NCI-H1105 (cell line): ENCODE measurements at regions not wholly inside any gene's neighbourhood (a gene's known extent, or its start where the extent isn't known, plus 50 kb on each side); places are given as distances from the start of the nearest gene placed in this dataset.
A peak's percentile ranks its signal among the peaks of the same experiment; 100 is the strongest.

Source experiments
- DNase-seq: peaks from one replicate; lab custom pipeline; 2025; lab: John Stamatoyannopoulos, UW

DNA sequence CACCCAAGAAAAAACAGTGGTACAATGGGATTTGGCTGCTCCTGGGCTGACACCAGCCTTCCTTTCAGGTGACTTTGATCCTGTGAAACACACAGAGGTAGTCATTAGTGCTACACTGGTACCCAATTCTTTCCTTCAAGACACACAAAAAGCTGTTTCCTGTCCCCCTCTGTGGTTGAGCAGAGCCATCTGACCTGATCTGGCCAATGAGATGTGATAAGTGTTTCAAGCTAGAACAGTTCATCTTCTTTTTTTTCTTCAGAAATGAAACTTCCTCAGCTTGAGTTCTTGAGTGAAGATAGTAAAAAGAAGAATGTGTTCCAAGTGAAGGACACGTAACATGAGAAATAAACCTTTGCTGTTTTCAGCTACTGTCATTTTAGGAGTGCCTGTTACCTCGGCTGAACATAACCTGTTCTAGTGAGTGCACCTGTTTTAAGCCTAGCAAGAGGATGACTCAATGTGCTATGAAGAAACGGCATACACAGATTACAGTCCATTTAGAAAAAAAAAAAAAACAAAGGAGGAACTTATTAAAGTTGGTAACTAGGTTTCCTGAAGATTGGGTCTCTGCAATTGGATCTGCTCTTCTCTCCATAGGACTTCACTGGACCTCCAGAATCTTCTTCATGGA lies 287.8 kb downstream of the GAS1 start:
- no peak for DNase-seq

DNA sequence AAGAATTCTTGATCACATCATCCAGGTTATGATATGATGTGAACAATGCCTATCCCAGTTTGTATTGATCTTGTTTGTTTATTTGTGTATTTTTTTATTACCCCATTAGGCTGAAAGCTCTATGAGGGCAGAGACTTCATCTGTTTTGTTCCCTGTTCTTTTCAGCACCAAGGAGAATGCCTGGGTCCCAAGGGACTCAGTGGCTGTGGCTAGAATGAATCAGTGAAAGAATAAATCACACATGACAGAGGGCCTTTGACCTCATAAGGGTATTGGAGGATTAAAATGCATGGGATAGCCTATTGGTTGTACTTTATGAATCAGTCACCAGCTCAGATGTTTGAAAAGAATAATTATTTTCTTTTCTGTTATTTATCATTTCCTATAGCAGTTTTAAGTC lies 292.2 kb downstream of the GAS1 start:
- DNase-seq: no peak

DNA sequence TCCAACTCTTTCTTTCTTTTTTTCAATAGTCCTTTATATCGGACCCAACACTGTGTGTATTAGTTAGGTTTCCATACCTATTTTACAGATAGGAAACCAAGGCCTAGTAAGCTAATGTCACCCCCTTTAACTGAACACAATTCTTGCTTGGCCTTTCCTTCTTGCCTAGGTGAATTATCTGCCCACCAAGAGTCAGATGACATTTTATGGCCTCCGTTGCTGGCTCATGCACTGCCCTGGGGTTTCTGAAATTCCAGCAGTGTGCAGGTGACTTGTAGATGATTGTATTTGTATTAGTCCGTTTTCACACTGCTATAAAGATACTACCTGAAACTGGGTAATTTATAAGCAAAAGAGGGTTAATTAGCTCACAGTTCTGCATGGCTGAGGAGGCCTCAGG lies 293.8 kb downstream of the GAS1 start:
- DNase-seq: no peak

DNA sequence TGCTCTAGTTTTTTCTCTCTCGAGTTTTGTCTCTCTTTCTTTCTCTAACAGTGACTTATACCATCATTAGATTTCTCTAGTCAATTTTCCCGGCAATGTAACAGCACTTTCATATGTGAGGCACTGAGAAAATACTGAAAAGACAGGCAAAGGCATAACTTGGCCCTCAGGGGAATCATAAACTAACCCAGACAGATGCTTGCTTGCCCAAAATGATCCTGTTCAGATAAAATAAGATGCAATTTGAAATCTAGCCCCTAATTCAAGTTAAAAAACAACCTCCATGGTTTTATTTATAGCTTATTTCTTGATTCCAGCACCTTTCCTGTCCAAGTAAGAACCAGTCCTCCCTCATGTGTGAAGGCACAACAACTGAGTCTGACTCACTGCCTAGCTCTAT lies 294.6 kb downstream of the GAS1 start:
- DNase-seq: no peak

DNA sequence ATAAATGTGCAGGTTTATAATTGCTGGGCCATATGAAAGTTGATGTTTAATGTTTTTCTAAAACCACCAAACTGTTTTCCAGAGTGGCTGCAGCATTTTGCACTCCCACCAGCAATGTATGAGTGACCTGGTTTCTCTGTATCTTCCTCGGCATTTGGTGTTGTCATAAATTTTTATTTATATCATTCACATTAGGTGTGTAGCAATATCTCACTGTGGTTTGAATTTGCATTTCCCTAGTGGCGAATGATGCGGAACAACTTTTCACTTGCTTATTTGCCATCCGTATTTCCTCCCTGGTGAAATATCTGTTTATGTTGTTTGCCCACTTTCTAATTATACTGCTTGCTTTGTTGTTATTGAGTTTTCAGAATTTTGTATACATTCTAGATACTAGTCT lies 295.7 kb upstream of the TUT7 start:
- no peak for DNase-seq

DNA sequence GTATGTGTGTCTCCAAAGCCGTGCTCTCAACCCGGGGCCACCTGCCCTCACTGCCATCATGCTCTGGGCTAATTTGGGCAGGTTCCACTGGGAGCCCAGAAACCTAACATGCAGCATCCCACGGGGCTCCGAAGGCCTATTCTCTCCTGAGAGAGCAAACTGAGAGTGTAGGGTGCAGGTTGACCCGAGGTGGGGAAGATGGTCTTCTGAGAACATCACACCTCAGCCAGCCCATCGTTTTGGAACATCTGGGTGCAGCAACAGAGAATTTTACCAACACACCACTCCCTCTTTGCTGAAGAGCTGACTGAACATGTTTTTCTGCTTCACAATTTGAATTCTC lies 294.6 kb upstream of the TUT7 start:
- no peak for DNase-seq

DNA sequence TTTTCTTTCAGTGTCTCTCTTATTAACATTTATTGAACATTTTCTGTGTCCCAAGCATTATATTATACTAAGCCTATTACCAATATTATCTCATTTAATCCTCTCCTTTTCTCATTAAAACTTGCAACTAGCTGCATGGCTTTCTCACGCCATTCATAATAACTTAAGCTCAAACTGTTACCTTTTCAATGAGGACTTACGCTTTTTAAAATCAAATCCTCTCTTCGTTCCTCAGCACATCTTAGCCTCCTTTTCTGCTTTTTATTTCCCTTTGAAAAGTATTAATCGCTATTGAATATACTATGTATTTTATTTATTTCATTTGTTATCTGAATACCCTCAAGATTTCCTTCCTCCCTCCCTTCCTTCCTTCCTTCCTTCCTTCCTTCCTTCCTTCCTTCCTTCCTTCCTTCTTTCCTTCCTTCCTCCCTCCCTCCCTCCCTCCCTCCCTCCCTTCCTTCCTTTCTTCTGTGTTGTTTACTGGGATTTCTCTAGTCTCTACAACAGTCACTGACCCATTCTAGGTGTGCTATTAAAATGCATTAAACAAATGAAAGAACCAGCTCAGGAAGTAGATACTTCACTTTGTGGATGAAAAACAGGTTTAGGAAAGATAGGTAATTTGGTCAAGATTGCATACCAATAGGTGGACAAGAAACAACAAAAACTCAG lies 294.1 kb upstream of the TUT7 start:
- no peak for DNase-seq

DNA sequence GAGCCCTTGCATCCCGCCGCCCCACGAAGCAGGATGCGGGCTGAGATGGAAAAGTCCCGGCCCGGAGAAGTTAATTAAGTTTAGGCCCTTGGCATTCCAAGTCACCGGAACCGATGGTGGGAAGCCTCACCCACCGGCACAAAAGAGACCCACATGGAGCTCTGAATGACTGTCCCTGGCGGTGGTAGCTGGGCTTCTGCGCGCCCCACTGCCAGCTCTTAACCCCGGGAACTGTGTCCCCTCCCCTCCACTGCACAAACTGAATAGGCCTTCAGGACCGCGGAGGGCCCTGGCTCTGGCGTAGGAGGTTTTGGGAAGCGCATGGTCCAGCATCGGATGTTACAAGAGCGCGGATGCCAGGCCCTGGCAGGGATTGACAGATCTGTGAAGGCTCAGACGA lies 291.1 kb upstream of the TUT7 start:
- no peak for DNase-seq

DNA sequence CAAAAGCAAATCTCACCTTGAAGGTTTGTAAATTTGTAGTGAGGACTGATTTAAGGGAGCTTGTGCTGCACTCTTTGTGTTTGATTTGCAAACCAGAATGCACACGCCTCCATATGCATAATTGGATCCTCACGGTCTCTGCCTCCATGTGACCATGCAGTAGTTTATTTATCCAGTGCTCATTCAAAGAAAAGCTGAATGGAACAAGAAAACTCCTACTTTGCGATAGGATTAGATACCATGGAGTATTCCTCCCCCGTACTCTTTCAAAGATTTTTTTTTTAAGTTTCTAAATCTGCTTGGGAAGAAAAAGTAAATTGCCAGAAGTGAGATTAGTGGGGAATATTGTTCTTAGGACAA lies 290.4 kb upstream of the TUT7 start:
- DNase-seq: no peak

DNA sequence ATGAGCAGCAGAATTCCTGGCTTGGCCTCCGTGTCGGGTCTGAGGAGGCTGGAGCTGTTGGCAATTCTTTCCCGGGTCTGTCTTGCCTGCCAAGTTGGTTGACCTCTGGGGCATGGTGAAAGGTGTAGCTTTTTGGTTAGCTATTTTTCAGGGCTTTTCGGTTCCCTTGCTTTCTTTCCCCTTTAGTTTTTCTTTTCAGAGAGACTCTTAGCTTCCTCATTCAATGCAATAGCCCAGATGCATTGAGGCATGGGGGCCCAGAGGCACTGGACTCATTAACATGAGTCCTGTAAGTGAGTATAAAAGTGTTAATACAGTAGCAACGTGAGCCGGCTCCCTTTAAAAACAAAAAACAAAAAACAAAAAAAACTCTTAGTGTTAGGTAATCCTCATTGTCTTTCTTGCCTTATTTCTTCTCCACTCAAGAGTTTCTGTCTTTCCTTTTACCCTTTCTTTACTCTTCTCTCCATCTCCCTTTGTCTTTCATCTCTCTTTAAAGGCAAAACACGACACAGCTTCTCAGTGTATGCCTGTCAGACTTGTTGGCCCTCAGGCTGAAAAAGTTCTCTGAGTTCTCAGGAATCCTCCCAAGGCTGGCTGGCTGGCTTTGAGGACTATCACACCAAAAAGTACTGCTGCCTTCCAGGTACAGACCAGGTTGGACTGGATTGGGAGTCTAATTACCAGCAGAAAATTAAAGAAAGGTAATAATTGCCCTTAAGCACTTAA lies 289.9 kb upstream of the TUT7 start:
- DNase-seq: no peak

DNA sequence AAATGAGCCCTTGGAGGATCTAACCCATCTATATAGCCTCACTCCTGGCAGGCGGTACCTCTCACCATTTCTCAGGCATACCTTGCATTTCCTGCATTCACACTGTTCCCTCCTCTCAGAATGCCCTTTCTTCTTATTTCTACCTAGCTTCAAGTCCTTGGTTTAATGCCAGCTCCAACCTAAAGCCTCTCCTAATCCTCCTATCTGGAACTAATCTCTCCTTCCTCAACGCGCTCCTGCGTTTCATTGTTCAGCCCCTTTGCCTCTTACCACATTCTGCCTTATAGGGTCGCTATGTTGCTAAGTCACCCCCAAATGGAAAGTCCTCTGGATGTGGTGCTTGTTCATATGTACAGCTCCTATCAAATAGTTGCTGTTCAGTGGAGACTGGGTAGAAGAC lies 288.5 kb upstream of the TUT7 start:
- no peak for DNase-seq

DNA sequence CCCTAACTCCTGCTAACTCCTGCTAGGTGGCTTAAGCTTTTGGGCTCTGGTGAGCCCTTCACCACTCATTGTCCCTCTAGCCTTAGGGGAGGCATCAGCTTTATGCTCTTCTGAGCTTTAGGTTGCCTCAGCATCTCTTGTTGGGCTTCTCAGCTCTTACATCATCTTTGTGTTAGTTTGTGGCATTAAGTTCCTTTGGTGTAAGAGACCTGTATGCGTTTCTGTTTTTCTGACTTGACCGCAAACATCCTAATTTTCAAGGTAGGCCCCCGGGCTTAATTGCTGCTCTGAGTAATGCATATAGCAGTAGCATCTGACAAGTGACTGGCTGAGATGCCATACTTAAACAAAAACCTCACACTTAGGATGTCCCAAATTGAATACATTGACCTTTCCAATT lies 287.8 kb upstream of the TUT7 start:
- no peak for DNase-seq

DNA sequence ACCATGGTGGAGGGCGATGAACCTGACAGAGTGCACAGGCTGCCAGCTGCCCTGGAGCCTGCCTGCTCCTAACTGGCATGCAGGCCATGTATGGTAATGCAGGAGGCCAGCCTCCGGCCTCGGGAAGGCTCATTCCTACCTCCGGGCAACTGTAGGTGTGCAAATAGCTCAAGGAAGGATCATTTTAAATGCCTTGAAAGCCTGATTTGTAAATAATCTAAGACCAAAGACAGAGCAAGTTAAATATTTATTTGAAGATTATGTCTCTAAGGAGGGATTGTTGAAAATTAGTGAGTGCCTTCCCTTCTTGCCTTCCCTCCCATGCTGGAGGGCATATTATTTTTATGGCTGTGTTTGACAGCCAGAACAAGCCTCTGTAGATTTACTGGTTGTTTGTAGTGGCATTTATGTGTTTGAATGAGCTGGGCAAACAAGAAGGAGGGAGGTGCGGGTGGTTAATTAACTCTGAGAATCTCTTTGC lies 285.7 kb upstream of the TUT7 start:
- peak; percentile 60 for DNase-seq

DNA sequence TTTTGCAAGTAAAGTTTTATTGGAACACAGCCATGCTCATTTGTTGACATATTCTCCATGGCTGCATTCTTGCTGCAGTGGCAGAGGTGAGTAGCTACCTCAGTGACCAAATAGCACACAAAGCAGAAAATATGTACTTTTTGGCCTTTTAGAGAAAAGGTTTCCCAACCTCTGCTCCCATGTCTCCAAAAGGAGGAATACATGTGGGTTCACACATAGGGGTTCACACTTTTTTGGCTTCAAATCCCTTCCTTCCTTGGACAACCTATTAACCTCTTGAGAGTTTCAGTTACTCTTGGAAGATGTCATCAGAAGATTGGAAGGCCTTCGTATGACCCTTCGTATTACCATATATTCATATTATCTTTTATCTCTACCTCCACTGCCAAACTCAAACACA lies 285.1 kb upstream of the TUT7 start:
- no peak for DNase-seq

DNA sequence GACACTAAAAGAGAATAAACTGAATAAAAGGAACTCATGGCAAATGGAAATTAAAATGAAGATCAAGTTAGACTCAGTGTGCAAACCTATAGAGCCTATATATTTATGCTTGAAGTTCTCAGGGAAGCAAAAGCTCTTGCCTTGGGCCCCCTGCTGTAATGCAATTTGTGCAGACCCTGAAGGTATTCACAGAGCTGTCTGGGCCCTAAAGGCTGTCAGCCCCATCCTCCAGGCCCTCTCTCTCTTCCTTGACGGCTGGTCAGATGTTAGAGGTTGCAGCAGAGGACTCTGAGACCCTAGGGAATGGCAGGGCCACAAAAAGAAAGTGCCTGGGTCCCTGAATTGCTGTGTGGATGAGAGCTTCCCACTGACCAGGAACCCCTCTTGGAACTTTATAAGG lies 283.9 kb upstream of the TUT7 start:
- DNase-seq: no peak

DNA sequence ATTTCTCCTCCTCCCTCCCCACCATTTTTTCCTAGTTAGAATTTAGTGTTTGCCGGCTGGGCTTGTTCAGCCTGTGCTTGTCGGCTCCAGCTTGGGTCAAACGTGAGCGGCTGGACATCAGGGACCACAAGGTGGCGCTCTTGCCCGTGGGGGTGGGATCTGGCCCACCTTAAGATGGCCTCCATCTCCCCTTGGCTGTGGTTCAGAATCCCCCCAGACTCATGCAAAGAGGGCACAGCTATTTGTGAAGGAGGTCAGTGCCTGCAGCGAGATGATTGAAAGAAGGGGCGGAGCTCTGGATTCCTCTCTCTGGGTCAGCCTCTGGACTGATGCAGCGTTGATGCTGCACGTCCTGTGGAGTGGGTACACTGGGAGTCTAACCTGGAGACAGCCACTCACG lies 283.3 kb upstream of the TUT7 start:
- DNase-seq: no peak

DNA sequence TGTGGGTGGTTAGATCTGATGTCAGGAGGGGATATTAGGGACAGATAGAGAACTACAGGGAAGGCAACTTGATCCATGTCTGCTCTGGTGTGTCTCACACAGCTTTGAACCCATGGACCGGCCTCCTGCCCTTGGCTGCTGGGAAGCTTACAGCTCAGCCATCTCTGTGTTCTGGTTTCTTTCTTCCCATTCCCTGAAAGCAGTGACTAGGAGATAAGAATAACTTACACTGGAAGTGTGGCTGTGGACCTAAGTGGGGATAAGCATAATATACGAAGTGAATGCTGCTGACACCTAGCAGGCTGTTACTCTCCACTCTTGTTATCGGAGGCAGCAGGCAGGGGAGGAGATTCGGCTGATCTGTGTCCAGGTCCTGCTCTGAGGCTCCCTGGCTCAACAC lies 282.3 kb upstream of the TUT7 start:
- no peak for DNase-seq

DNA sequence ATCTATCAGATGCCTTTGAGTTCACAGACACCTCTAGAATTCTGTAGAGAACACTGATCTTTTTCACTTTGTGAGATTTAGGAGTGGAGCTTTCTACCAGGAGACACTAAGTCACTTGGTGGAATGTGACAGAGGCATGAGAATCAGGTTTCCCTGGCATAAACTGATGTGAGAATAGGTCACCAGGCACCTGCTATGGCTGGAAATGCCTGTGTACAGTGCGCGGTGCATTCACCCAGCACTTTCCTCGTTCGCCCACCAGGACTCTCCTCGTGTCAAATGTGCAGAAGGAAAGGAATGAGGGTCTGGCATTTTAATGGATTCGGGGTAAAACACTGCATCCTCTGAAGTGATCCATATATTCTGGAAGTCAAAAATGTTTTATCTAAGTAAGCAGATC lies 281.8 kb upstream of the TUT7 start:
- no peak for DNase-seq

DNA sequence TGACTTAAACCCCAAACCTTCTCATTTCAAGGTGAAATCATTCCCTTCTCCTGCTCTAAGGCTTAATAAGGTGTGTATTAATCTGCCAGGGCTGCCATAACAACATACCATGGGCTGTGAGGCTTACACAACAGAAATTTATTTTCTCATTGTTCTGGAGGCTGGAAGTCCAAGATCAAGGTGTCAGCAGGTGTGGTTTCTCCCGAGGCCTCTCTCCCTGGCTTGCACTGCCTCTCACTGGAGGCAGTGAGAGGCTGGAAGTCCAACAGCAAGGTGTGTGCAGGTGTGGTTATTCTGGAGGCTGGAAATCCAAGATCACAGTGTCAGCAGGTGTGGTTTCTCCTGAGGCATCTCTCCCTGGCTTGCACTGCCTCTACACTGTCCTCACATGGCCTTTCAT lies 280.3 kb upstream of the TUT7 start:
- no peak for DNase-seq

DNA sequence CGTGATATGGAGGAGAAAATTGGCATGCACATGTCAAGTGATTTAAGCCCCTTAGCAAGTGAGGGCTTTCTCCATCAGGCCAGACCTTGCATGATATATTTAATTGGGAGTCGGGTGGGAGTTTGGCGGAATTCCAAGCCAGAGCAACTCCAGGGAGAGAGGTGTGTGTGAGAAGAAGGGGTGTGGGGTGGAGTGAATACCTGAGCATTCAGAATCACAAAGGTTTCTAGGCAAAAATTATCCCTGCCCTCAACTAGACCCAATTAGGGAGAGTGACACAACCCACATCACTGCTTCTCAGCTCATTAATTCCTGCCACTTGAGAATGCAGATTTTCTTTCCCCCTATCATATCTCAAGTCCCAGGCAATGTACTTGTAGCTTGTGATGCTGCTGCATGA lies 279.7 kb upstream of the TUT7 start:
- DNase-seq: peak; percentile 20

DNA sequence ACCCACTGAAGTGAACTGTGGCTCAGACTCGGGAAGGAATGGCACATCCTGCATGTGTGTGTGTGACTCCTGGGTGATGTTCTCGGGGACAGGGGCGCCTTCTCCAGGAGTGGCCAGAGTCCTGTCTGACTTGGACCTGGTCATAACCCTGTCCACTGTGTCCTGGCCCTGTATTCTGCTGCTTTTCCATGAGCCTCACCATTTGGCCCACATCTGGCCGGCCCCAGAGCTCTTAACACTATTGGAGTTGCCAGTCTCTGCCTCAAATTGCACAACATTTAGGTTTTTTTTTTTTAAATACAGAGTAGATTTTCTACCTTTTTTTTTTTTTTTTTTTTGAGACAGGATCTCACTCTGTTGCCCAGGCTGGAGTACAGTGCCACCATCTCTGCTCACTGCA lies 278.3 kb upstream of the TUT7 start:
- no peak for DNase-seq

DNA sequence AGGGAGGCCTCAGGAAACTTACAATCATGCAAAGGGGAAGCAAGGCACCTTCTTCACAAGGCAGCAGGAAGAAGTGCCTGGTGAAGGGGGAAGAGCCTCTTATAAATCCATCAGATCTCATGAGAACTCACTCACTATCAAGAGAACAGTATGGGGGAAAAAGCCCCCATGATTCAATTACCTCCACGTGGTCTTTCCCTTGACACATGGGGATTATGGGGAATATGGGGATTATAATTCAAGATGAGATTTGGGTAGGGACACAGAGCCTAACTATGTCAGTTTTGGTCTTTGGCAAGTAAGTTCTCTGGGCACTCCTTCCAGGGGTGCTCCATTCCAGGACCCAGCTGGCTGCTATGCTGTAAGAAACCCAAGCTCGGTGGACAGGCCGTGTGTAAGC lies 275.3 kb upstream of the TUT7 start:
- no peak for DNase-seq

DNA sequence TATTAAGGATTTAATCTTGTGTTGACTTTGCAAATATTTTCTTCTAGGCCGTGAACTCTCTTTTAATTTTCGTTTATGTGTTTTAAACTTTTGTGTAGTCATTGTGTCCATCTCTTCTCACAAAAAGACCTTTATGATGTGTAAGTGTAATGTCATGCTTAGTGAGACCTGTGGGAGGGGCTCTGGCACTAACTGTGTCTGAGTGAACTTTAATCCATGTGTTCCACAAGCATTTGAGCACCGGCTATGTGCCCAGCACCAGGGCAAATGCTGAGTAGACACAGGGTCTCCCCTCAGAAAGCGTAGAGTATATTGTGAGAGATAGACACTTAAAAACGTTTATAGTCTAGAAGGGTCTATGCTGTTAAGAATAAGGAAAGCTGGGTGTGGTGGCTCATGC lies 272.6 kb upstream of the TUT7 start:
- DNase-seq: no peak

DNA sequence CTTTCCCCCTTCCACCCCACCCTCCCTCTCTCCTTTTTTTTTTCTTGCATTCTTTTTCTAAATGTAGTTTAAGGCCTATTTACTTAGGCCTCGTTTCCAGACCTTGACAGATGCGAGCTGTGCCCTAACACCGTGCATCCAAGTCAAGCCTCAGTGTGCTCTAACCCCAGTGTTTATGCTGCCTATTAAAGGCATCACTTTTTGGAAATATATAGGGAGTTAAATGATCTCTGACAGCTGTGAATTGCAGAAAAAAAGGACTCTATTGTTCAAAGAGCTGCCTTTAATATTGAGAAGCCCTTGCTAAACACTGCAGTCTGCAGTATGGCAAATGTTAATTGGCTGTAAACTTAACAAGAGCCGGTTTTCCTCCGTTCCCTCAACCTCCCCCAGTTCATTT lies 270.4 kb upstream of the TUT7 start:
- no peak for DNase-seq
